Activated B cell treated with CpG ODN at 0.5 μM for 24 hours (primary cell): ENCODE measurements at regions not wholly inside any gene's neighbourhood (a gene's known extent, or its start where the extent isn't known, plus 50 kb on each side); places are given as distances from the start of the nearest gene placed in this dataset.

Experiments used
- ATAC-seq: fragments of 200-7000 bp; cut with Tn5 transposase; one replicate; pipeline ENCODE4 v1.10.0; 2021; ENCODE audit warnings: low read depth, mild to moderate bottlenecking, moderate library complexity
- CTCF ChIA-PET: fragments of 350-600 bp; sonication (Branson Sonifier 250); formaldehyde crosslinking; loops from one replicate; lab custom pipeline; 2021; ENCODE audit warnings: antibody characterized with exemption; lab: Charles Lee
- POLR2A ChIA-PET: fragments of 350-600 bp; sonication (Branson Sonifier 250); formaldehyde crosslinking; loops from one replicate; lab custom pipeline; 2021; ENCODE audit warnings: antibody characterized with exemption; lab: Charles Lee
- DNase-seq: peaks from one replicate; pipeline ENCODE4 v3.0.0; 2022
- H3K27ac Mint-ChIP-seq: one replicate; pipeline ENCODE4 v1.8.0; 2020; ENCODE audit warnings: mixed read lengths
- H3K27me3 Mint-ChIP-seq: one replicate; pipeline ENCODE4 v1.8.0; 2021; ENCODE audit warnings: mixed read lengths
- H3K36me3 Mint-ChIP-seq: one replicate; pipeline ENCODE4 v1.8.0; 2021; ENCODE audit warnings: low read depth, mixed read lengths
- H3K4me1 Mint-ChIP-seq: one replicate; pipeline ENCODE4 v1.8.0; 2021; ENCODE audit warnings: mixed read lengths
- H3K4me3 Mint-ChIP-seq: one replicate; pipeline ENCODE4 v1.8.0; 2020; ENCODE audit warnings: mild to moderate bottlenecking, mixed read lengths
- H3K9me3 Mint-ChIP-seq: one replicate; pipeline ENCODE4 v1.8.0; 2020; ENCODE audit warnings: mixed read lengths
- CTCF ChIP-seq: fragments of 200-600 bp; IDR thresholded peaks from one replicate; pipeline ENCODE4 v1.8.0; 2022; ENCODE audit warnings: antibody characterized with exemption, mild to moderate bottlenecking
- intact Hi-C: fragments of 100-400 bp; cut with micrococcal nuclease; formaldehyde crosslinking; loops from one replicate; pipeline ENCODE4 v1.15.1; 2024

GRCh38 chr10:78193189-78193588, 159.5 kb downstream of the RPS24 start:
- H3K27me3 Mint-ChIP-seq = peaks cover 3% of the 10 kb centered on the region
- H3K4me3 Mint-ChIP-seq = no peak overlapping the region
- ChIA-PET POLR2A (no interaction called here), CTCF (no interaction called here)
- peaks cover 10% of the 10 kb centered on the region for H3K9me3 Mint-ChIP-seq
- intact Hi-C loops = no loop called here
- no peak for TF ChIP-seq CTCF
- DNase-seq (no peak), ATAC-seq (no peak)
- H3K27ac Mint-ChIP-seq = no peak overlapping the region
- no peaks in the 10 kb centered on the region for H3K36me3 Mint-ChIP-seq
- H3K4me1 Mint-ChIP-seq = no peaks in the 10 kb centered on the region

- ChIA-PET CTCF (no interaction called here), POLR2A (no interaction called here)
- no peak for TF ChIP-seq CTCF
- DNase-seq = no peak
- Mint-ChIP-seq H3K4me1 (no peaks in the 10 kb centered on the region), H3K4me3 (no peak overlapping the region), H3K9me3 (peaks cover 10% of the 10 kb centered on the region), H3K27me3 (peaks cover 3% of the 10 kb centered on the region), H3K36me3 (no peaks in the 10 kb centered on the region), H3K27ac (no peak overlapping the region)
- ATAC-seq = no peak
- intact Hi-C loops = no loop called here
Measured at GRCh38 chr10:78194050-78194449, 160.4 kb downstream of the RPS24 start.

- ATAC-seq (no peak), DNase-seq (no peak)
- Mint-ChIP-seq H3K27ac (no peak overlapping the region), H3K9me3 (peaks cover 10% of the 10 kb centered on the region), H3K4me3 (no peak overlapping the region), H3K27me3 (peaks cover 3% of the 10 kb centered on the region), H3K4me1 (no peaks in the 10 kb centered on the region), H3K36me3 (no peaks in the 10 kb centered on the region)
- no peak for TF ChIP-seq CTCF
- CTCF ChIA-PET = no interaction called here
- intact Hi-C loops = no loop called here
- POLR2A ChIA-PET = no interaction called here
Measured at GRCh38 chr10:78194539-78195402, 161.1 kb downstream of the RPS24 start.

DNA sequence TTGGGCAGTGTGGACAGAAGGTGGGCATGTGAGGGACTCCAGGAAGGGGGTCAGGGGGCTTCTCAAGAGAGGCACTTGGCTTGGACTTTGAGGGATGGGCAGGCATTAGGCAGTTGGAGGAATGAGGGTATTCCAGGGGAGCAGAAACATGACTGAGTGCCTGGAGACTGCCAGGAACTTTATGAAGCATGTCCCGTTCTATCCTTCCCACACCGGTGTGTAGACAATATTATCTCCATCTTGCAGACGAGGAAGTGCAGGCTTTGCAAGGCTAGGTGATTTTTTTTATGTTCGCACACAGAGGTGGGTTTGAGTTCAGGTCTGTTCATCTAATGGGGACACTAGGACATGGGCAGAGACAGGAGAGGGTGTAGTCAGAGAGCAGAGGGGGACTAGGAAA, 162.7 kb downstream of the RPS24 start:
- CTCF ChIA-PET = no interaction called here
- H3K4me1 Mint-ChIP-seq = no peaks in the 10 kb centered on the region
- H3K4me3 Mint-ChIP-seq = no peak overlapping the region
- intact Hi-C loops = no loop called here
- no peak for TF ChIP-seq CTCF
- H3K27me3 Mint-ChIP-seq = peaks cover 3% of the 10 kb centered on the region
- no peak for ATAC-seq
- H3K36me3 Mint-ChIP-seq = no peaks in the 10 kb centered on the region
- no peak overlapping the region for H3K27ac Mint-ChIP-seq
- no peak for DNase-seq
- peaks cover 10% of the 10 kb centered on the region for H3K9me3 Mint-ChIP-seq
- POLR2A ChIA-PET = no interaction called here

DNA sequence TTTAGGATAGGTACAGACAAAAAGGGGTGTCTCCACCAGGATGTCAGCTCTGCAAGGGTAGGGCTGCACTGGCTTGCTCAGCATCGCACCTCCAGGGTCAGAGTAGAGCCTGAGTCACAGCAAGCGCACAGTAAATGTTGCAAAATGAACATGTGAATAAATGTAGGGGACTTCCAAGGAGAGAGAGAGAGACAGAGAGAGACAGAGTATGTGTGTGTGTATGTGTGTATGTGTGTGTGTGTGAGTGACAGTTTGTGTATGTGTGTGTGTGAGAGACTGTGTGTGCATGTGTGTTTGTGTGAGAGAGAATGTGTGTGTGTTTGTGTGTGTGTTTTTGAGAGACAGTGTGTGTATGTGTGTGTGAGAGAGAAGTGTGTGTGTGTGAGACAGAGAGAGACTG, 163.3 kb downstream of the RPS24 start:
- ChIA-PET POLR2A (no interaction called here), CTCF (no interaction called here)
- peaks cover 3% of the 10 kb centered on the region for H3K27me3 Mint-ChIP-seq
- intact Hi-C loops = no loop called here
- DNase-seq (no peak), ATAC-seq (no peak)
- H3K4me3 Mint-ChIP-seq = no peak overlapping the region
- H3K36me3 Mint-ChIP-seq = no peaks in the 10 kb centered on the region
- H3K27ac Mint-ChIP-seq = no peak overlapping the region
- no peak for TF ChIP-seq CTCF
- H3K9me3 Mint-ChIP-seq = peaks cover 10% of the 10 kb centered on the region
- no peaks in the 10 kb centered on the region for H3K4me1 Mint-ChIP-seq
